Stimulated activated CD4-positive, alpha-beta T cell treated with anti-CD3 and anti-CD28 coated beads, Interleukin-2, amount 100 ng/mL, for 48 hours (primary cell): ENCODE measurements at regions not wholly inside any gene's neighbourhood (a gene's known extent, or its start where the extent isn't known, plus 50 kb on each side); places are given as distances from the start of the nearest gene placed in this dataset.

ENCODE experiments used
- DNase-seq, 2 donors: peaks; one replicate each; pipeline ENCODE4 v3.0.0-alpha.2; 2020

GRCh38 chr5:120016717-120017382 lies 387.5 kb downstream of the FAM170A start:
- no peak for DNase-seq

DNA sequence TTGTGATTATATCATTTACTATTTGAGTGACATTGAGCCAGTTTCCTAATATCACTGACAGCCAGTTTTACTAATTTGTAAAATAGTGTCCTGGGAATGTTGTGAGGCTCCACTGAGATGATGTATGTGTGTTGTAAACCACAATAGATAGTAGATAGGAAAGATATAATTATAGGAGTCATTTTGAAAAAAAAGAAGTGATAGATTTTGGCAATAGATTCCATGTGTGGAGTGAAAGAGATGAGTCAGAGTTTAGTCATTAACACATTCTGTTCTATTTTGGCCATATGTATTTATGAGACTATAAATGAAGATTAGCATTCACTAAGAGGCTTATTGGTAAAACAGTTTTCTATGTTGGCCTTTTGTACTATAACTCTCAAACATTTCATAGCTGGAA lies 388.2 kb downstream of the FAM170A start:
- DNase-seq: no peak

DNA sequence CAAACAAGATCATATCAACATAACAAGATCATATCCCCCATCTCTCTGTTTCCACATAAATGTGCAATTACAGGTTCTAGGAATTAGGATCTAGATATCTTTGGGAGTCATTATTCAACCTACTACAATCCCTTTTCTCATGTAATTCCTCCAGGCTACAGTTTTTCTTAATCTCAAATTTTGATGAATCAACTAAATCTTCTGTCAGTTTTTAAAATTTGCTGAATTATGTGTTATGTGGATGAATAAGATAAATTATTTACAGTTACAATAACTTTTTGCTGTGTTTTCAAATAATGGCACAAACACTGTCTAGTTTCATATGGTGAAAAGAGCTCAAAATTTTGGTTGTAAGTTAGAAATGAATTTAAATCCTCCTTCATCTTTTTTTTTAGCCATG lies 405.8 kb downstream of the FAM170A start:
- no peak for DNase-seq

DNA sequence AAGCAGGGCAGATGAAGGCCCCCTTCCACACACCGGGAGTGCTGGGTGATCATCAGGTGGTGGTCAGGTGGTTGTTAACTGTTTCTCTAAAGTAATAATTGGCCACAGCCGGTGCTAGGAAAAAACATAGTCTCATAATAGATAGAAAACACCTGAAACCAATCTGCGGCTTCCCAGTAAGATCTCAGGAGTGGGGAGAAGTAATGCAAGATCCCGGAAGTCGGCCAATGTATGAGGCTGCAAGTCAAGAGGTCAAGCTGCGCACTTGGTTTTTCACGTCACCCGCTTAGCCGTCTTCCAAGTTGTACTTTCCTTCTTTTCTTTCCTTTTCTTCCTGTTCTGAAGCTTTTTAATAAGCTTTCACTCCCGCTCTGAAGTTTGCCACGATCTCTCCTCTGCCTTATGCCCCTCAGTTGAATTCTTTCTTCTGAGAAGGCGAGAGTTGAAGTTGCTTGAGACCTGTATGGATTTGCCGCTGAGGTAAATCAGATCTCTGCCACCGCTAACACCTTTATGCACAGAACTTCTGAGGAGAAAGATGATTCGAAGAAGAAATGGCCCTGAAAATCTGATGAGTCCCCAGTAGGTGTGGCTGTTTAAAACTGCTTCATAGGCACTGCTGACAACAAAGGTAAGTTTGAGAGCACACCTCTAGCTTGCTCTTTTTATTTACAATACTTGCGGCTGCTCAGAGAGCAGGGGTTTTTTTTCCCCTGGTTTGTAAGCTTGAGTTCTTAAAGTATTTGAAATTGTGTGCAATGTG lies 406.6 kb downstream of the FAM170A start:
- DNase-seq: no peak

GRCh38 chr5:120037451-120037850 lies 408.1 kb downstream of the FAM170A start:
- no peak for DNase-seq

GRCh38 chr5:120039111-120039510 lies 409.8 kb downstream of the FAM170A start:
- no peak for DNase-seq

DNA sequence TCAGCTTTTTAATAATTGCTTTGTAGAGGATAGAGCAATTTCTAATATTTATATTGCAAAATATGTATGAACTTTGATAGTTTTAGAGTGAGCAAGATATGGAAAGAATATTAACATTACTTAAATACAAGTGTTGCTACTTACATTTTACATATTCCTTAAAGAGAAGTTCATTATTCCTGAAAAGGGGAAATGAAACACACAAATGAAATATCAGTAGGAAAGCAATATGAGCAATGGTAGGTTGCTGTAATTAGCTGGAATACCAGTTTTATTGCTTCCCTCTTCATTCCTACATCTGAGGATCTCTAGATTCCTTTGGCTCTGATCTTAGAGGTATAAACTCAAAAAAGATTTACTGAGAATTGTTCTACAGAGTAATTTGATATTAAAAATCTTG lies 414.1 kb downstream of the FAM170A start:
- no peak for DNase-seq

DNA sequence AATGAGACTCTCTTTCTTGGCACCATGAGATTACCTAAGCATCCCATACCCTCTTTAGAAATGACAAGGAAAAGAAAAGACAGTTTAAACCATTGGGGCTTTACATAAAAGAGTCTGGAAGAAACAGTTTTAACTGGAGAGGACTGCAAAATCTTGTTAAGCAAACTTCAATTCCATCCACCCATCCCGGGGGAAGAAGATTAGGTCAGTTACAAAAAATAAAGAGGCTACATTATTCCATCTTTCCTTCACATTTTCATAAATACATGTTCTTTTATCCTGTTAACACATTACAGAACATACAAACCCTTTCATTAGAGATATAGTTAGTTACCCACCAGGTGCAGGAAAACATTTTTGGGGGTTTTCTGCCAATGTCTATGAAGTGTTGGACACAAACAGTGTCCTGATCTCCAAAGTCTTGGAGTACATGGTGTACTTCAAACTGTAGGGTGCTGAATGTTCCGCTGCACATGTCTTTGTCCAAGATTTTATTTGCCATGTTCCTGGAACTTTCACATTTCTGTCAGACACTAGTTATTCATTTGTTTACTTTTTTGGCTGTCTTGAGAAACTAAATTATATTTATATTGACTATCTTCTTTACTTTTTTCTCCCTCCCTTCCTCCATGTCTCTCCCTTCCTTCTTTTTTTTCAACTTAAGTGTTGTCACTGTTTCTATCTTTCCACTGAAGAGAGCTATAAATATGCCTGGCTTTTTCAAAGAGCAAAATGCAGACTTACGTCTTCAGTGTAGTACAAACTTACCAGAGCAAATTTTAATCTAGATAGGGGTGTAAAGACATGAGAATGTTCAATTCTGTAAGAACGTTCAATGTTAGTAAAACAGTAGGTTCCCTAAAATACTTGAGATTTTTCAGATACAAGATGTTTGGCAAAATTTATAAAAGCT lies 410.9 kb upstream of the PRR16 start:
- DNase-seq: no peak

GRCh38 chr5:120053841-120054240 lies 410.3 kb upstream of the PRR16 start:
- DNase-seq: no peak

DNA sequence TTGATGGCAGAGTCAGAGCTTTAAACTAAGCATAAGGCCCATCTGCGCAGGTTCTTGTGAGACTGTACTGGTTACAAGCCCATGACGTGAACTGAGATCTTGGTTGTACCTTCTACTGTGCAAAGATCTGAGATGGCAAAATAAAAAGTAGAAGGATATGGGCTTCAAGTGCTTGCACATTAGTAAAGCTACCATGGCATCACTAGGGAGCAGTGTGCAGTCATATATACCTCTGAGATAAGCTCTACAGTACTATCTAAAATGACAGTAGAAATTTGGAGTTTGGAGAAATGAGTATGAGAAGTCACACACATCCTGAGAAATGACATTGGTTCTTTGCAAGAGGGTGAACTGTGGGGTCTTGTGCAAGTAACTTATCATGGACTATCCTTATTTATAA lies 408.2 kb upstream of the PRR16 start:
- no peak for DNase-seq

DNA sequence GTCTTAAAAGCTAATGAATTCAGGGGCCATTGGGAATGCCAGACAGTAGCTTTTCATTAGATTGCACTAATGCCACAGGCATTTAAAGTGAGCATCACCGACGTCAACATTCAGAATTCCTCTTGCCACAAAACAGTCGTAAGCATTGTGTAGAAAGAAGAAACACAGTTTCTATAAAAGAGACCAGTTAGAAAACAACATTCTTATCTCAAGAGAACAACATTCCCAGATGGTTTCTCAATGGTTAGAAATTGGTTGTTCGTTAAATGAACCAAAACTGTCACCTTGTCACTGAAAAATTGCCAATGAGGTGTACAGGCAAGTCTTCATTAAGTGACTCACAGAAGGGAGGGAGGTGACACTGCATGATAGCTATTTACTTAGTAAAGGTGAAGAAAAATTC lies 401.6 kb upstream of the PRR16 start:
- no peak for DNase-seq

- no peak for DNase-seq
Observed at GRCh38 chr5:120072068-120072761, 391.9 kb upstream of the PRR16 start.

DNA sequence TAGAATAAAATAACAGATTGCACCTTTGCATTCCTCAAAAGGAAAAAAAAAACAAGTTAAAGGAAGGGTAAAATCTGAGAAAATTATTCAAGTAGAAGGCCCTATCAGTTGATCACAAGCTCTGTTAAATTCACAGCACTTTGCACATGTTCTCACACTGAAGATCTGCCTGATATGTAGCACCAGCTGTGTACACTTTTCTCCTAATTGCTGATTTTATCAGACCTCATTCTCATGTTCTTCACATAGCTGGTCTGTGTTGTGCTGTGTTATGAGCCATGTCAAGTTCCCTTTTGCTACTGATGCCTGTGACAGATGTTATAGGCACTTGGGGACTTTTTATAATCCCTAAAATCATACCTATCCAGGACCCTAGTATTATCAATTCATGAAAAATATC lies 390.4 kb upstream of the PRR16 start:
- DNase-seq: no peak

DNA sequence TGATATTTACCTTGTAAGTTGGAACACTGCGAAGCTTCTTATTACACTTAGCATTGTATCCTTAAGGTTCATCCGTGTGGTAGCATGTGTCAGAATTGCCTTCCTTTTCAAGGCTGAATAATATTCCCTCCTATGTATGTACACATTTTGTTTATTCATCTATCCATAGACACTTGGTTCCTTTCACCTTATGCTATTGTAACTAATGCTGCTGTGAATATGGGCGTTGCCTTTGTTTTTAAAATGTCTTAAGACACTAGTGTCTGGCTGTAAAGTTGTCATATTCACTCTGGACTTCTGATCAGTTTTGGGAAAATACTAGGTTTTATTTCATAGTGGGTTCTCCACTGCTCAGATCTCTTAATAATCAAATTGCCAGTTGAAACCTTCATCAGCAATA lies 383.3 kb upstream of the PRR16 start:
- no peak for DNase-seq

DNA sequence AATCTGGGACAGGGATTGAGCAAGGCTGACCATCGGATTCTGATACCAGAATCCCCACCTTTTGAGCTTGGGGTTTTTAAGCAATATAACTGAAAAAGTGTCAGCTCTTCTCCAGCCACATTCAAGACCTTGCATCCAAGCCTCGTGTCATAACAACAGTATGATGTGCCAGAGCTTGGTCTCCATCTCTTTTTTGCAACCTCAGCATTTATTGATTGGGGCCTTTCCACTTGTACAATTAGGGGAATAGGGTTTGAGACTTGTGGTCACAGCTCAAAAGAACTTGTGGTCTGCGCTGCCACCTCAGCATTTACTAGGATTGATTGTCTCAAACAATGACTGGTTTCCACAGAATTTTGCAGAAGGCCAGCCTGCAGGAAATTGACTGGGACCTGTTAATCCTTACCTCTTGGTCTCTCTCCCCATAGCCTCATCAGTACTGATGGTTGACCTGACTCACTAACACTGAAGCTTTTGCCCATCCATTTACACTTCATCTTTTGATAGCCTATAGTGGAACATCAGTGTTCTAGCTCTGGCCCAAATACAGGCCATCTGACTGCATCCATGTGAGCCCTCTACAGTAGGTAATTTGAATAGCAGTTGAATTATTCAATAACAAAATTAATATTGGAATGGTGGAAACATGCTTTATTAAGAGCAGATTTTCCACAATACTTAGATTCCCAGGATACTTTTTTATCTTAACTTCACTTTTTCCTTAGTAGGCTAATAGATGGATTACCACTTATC lies 381.6 kb upstream of the PRR16 start:
- no peak for DNase-seq

DNA sequence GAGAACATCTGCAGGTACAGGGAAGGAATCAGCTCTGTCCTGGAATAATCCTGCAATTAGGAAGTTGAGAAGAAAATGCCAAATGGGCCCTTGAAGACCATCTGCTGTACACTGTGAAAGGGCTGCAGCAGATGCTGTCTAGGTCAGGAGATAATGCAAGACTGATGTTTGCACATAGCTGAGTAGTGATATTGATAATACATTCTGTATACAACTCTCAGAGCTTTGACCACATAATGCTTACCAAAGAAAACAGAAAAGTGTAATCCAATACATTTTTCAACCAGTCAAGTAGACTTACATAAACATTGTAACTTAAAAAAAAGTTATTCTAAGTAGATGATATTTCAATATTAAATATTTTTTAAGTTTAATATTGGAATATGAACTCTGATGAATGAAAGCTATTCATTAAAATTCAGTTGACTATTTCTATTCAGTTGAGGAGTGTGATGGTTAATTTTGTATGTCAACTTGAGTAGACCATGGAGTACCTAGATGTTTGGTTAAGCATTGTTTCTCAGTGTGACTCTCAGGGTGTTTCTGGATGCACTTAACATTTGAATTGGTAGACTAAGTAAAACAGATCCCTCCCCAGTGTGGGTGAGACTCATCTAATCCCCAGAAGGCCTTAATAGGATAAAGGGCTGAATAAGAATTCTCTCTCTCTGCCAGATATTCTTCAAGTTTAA lies 380.1 kb upstream of the PRR16 start:
- no peak for DNase-seq

DNA sequence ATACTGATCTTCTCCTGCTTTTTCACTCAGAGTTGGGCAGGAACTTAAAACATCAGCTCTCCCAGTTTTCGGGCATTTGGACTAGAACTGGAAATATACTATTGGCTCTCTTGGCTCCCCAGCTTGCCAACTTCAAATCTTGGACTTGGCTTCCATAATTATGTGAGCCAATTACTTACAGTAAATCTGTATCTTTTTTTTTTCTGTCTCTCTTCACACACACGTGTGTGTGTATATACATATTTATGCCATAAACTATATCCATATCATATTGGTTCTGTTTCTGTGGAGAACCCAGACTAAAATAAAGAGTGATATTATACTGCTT lies 379.6 kb upstream of the PRR16 start:
- DNase-seq: no peak

- no peak for DNase-seq
Observed at GRCh38 chr5:120086081-120086480, 378.0 kb upstream of the PRR16 start.

GRCh38 chr5:120088412-120088811 lies 375.7 kb upstream of the PRR16 start:
- no peak for DNase-seq

DNA sequence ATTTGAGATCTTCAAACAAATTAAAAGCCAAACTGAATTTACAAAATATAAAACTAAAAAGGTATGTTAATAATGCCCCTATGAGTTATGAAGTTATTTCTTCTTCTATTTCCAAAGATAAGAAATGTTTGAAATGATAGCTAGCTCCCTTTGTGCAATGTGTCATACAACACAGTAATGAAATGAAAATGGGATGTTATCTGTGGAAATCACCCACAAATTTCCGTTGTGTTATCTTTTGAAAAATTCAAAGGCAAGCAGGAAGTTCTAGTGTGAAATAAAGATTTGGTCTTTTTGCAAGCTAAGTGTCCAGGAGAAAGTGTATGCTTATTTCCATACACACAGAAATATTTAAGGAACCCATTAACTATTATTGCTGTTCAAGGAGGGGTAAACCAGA lies 375.3 kb upstream of the PRR16 start:
- DNase-seq: no peak

DNA sequence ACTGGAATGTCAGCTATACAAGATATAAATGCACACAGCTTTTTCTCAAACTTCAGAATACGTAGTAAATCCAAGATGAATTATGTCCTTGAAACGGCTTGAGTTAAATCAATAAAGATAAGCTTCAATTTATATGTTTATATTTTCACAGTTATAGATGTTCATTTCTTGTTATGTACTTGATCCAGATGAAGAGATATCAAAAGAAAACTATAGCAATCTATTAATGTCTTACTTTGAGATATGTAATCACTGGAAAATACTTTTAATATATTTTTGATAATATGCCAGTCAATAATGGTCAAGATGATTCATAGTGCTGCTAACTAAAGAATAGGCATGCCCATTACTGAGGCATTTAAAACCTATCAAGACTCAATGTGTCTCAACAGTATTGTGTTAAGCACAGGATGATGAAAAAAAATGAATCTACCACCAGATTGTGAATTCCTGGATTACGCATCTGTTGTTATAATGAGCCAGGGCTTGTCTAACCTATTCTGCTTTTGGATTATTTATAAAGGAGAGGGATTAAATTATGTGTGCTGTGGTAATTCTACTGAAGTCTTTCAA lies 372.6 kb upstream of the PRR16 start:
- no peak for DNase-seq

- no peak for DNase-seq
Observed at GRCh38 chr5:120092649-120093048, 371.5 kb upstream of the PRR16 start.
